Activated CD4-positive, alpha-beta T cell treated with anti-CD3 and anti-CD28 coated beads for 36 hours (primary cell): ENCODE measurements at regions not wholly inside any gene's neighbourhood (a gene's known extent, or its start where the extent isn't known, plus 50 kb on each side); places are given as distances from the start of the nearest gene placed in this dataset.

ENCODE experiments used
- ATAC-seq: fragments of 200-7000 bp; cut with Tn5 transposase; one replicate; pipeline ENCODE4 v1.10.0; 2021; ENCODE audit warnings: mild to moderate bottlenecking, moderate library complexity
- CTCF ChIA-PET: fragments of 350-600 bp; sonication (Branson Sonifier 250); formaldehyde crosslinking; loops from one replicate; lab custom pipeline; 2021; ENCODE audit warnings: antibody characterized with exemption; lab: Charles Lee
- POLR2A ChIA-PET: fragments of 350-600 bp; sonication (Branson Sonifier 250); formaldehyde crosslinking; loops from one replicate; lab custom pipeline; 2021; ENCODE audit warnings: antibody characterized with exemption, inconsistent platforms; lab: Charles Lee
- DNase-seq: peaks from one replicate; pipeline ENCODE4 v3.0.0-alpha.2; 2020
- H3K27ac Mint-ChIP-seq: one replicate; pipeline ENCODE4 v1.8.0; 2021; ENCODE audit warnings: mixed read lengths
- H3K27me3 Mint-ChIP-seq: one replicate; pipeline ENCODE4 v1.8.0; 2021; ENCODE audit warnings: mixed read lengths
- H3K36me3 Mint-ChIP-seq: one replicate; pipeline ENCODE4 v1.8.0; 2021; ENCODE audit warnings: low read depth, mixed read lengths
- H3K4me1 Mint-ChIP-seq: one replicate; pipeline ENCODE4 v1.8.0; 2021; ENCODE audit warnings: mixed read lengths
- H3K4me3 Mint-ChIP-seq: one replicate; pipeline ENCODE4 v1.8.0; 2021; ENCODE audit warnings: mild to moderate bottlenecking, moderate library complexity, mixed read lengths
- H3K9me3 Mint-ChIP-seq: one replicate; pipeline ENCODE4 v1.8.0; 2021; ENCODE audit warnings: low read depth, mixed read lengths
- intact Hi-C, 2 experiments: fragments of 100-400 bp; cut with DNase I in 1 of 2; cut with micrococcal nuclease in 1 of 2; formaldehyde crosslinking; loops; one replicate each; pipeline versions ENCODE4 v1.14.2 to v1.15.1; 2022 to 2024; cut with DNase I, micrococcal nuclease

DNA sequence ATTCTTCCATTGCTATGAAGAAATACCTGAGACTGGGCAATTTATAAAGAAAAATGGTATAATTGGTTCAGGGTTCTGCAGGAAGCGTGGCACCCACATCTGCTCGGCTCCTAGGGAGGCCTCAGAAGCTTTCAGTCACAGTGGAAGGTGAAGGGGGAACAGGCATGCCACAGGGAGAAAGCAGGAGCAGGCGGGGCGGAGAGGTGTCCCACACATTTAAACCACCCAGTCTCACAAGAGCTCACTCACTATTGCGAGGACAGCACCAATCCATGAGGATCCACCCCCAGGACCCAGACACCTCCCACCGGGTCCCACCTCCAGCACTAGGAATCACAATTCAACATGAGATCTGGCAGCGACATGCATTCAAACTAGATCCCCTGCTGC lies 56.0 kb upstream of the C14orf180 start:
- Mint-ChIP-seq H3K27ac (no peak overlapping the region), H3K9me3 (peaks cover 19% of the 10 kb centered on the region), H3K4me3 (no peak overlapping the region), H3K27me3 (no peaks in the 10 kb centered on the region), H3K36me3 (peaks cover 2% of the 10 kb centered on the region), H3K4me1 (peaks cover 5% of the 10 kb centered on the region)
- ATAC-seq (no peak), DNase-seq (no peak)
- ChIA-PET POLR2A (no interaction called here), CTCF (interaction anchor here (0.7 kb wide), 1 partner anchor 19 kb away, joined by 3 read pairs; no protein-coding TSS in a partner anchor)
- intact Hi-C loops, result no loop called here

DNA sequence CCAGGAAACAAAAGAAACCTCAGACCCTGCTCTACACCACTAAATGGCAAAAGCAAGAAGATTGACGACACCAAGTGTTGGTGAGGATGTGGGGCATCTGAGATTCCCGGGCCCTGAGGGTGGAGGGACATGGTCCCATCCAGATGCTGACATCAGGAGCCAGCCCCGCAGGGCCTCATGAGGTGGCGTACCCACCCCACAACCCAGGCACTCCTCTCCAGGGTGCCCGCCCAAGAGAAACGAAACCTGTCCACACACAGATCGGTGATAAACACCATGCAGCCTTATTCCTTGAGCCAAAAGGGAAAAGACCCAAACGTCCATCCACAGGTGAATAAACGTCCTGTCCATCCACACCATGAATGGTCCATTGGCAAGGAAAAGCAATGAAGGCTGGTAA lies 54.8 kb upstream of the C14orf180 start:
- intact Hi-C loops, result no loop called here
- CTCF ChIA-PET, result no interaction called here

DNA sequence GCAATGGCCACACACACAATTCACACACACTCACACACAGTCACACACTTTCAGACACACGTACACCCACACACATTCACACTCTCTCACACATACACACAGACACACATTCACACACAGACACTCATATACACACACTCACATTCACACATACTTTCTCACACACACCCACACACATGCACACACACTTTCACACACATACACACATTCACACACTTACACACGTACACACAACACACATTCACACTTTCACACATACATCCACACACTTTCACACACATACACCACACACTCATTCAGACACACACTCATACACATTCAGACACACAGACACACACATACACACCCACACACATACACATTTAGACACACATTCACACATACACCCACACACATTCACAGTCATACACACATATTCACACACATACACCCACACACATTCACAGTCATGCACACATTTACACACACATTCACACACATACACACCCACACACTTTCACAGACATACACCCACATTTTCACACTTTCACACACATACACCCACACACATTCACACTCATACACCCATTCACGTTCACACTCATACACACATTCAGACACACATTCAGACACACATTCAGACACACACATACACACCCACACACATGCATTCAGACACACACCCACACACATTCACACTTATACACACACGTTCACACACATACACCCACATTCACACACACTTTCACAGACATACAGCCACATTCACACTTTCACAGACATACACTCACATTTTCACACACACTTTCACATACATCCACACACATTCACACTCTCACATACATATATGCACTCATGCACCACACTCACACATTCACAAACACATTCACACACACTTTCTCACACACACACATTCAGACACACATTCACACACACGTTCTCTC lies 52.6 kb upstream of the C14orf180 start:
- Mint-ChIP-seq H3K9me3 (peaks cover 19% of the 10 kb centered on the region), H3K4me3 (no peak overlapping the region), H3K27me3 (peaks cover 3% of the 10 kb centered on the region), H3K36me3 (peaks cover 2% of the 10 kb centered on the region), H3K4me1 (peaks cover 5% of the 10 kb centered on the region), H3K27ac (no peak overlapping the region)
- ATAC-seq (no peak), DNase-seq (no peak)
- intact Hi-C loops, result no loop called here
- CTCF ChIA-PET, result no interaction called here
- POLR2A ChIA-PET, result no interaction called here

More for the DNA sequence above, 54.8 kb upstream of the C14orf180 start:
- Mint-ChIP-seq H3K27ac (no peak overlapping the region), H3K4me1 (peaks cover 5% of the 10 kb centered on the region), H3K36me3 (peaks cover 2% of the 10 kb centered on the region), H3K4me3 (no peak overlapping the region), H3K9me3 (peaks cover 19% of the 10 kb centered on the region), H3K27me3 (no peaks in the 10 kb centered on the region)
- POLR2A ChIA-PET, result no interaction called here
- ATAC-seq (no peak), DNase-seq (no peak)

DNA sequence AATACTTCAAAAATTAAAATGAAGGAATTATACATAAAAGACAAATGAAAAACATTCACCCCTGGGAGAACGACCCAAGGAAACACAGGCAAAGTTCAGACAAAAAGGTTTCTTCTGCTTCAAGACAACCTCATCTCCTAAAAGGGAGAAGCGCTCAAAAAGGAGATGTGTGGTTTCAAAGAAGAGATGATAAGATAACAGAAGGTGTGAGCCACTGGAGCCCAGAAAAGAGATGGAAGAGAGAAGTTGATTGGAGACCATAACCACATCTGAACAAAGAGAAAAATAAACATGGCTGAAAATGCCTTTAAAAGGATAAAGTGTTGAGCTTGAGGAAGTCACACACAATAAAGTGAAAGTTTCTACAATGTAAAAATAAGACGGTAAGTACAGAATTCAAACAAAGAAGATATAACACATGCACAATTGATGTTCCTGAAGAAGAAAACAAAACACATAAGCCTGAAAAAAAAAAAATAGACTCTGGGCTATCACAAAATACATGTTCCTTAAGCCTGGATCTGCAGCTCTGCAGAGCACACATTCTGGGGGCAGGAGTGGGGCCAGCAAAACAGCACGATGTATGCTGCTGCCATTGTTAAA lies 51.6 kb upstream of the C14orf180 start:
- no peak overlapping the region for H3K27ac Mint-ChIP-seq
- peaks cover 2% of the 10 kb centered on the region for H3K36me3 Mint-ChIP-seq
- H3K4me1 Mint-ChIP-seq, result peaks cover 5% of the 10 kb centered on the region
- H3K4me3 Mint-ChIP-seq, result no peak overlapping the region
- intact Hi-C loops, result no loop called here
- ATAC-seq (no peak), DNase-seq (no peak)
- peaks cover 19% of the 10 kb centered on the region for H3K9me3 Mint-ChIP-seq
- H3K27me3 Mint-ChIP-seq, result peaks cover 6% of the 10 kb centered on the region
- ChIA-PET CTCF (no interaction called here), POLR2A (no interaction called here)

DNA sequence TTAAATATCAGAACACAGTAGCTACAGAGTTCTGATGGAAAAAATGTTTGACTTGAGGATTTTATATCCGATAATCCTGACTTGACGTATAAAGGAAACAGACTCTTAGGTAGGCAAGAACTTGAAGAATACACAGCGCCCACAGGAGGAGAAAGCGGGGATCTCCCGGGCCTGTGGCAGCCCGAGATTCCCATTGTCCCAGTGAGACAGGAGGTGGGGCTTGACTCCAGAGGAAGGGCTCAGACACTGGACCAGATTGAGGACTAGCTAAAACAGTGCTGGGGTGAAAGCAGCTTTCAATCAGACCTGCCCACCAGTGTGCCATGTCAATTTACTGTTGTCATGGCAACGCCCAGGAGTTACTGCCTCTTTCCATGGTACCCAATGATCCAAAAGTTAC lies 51.1 kb upstream of the C14orf180 start:
- CTCF ChIA-PET, result no interaction called here

More for the DNA sequence above, 51.1 kb upstream of the C14orf180 start:
- intact Hi-C loops, result no loop called here
- H3K36me3 Mint-ChIP-seq, result peaks cover 2% of the 10 kb centered on the region
- H3K27ac Mint-ChIP-seq, result no peak overlapping the region
- ATAC-seq, result no peak
- POLR2A ChIA-PET, result no interaction called here
- H3K4me1 Mint-ChIP-seq, result peaks cover 5% of the 10 kb centered on the region
- no peak for DNase-seq
- H3K4me3 Mint-ChIP-seq, result no peak overlapping the region
- H3K9me3 Mint-ChIP-seq, result peaks cover 19% of the 10 kb centered on the region
- peaks cover 6% of the 10 kb centered on the region for H3K27me3 Mint-ChIP-seq
